Bone marrow (tissue), 2 donors: ENCODE measurements at regions not wholly inside any gene's neighbourhood (a gene's known extent, or its start where the extent isn't known, plus 50 kb on each side); places are given as distances from the start of the nearest gene placed in this dataset.
"Not testable (repeated sequence)": the region's sequence is repeated elsewhere in the genome, so short reads cannot be mapped to it uniquely, and the experiment has no call there.

ENCODE experiments used
- DNase-seq, 2 donors: peaks; one replicate each; lab custom pipeline; 2025; lab: John Stamatoyannopoulos, UW

GRCh38 chrX:65971151-65971550 lies 68.7 kb downstream of the VSIG4 start:
- no peak for DNase-seq

GRCh38 chrX:65967159-65967558 lies 72.7 kb downstream of the VSIG4 start:
- DNase-seq, result not testable (repeated sequence)

- no peak for DNase-seq
Observed at GRCh38 chrX:65961714-65962113, 78.2 kb downstream of the VSIG4 start.

- DNase-seq, result no peak
Observed at GRCh38 chrX:65948103-65948502, 91.8 kb downstream of the VSIG4 start.

- no peak for DNase-seq
Observed at GRCh38 chrX:65941775-65942174, 98.1 kb downstream of the VSIG4 start.

GRCh38 chrX:65933085-65933589 lies 106.7 kb downstream of the VSIG4 start:
- DNase-seq, result no peak

- no peak for DNase-seq
Observed at GRCh38 chrX:65932173-65933084, 107.5 kb downstream of the VSIG4 start.

- DNase-seq, result no peak
Observed at GRCh38 chrX:65928522-65928921, 111.4 kb downstream of the VSIG4 start.

GRCh38 chrX:65927386-65927785 lies 112.5 kb downstream of the VSIG4 start:
- DNase-seq, result not testable (repeated sequence)

GRCh38 chrX:65926095-65927019 lies 113.5 kb downstream of the VSIG4 start:
- DNase-seq, result peak in 1 of 2 donors; percentile 17

- no peak for DNase-seq
Observed at GRCh38 chrX:65925592-65925991, 114.3 kb downstream of the VSIG4 start.

- DNase-seq, result no peak
Observed at GRCh38 chrX:65925005-65925404, 114.9 kb downstream of the VSIG4 start.

- DNase-seq, result no peak
Observed at GRCh38 chrX:65921363-65921762, 118.5 kb downstream of the VSIG4 start.

- DNase-seq, result no peak
Observed at GRCh38 chrX:65920620-65921019, 119.3 kb downstream of the VSIG4 start.

- no peak for DNase-seq
Observed at GRCh38 chrX:65910899-65911298, 129.0 kb downstream of the VSIG4 start.

GRCh38 chrX:65903750-65904149 lies 136.1 kb downstream of the VSIG4 start:
- no peak for DNase-seq

- DNase-seq, result no peak
Observed at GRCh38 chrX:65902011-65902410, 137.9 kb downstream of the VSIG4 start.

GRCh38 chrX:65900850-65901844 lies 138.7 kb downstream of the VSIG4 start:
- DNase-seq, result peak in 1 of 2 donors; percentile 16

- no peak for DNase-seq
Observed at GRCh38 chrX:65894133-65894532, 145.7 kb downstream of the VSIG4 start.

GRCh38 chrX:65891817-65892216 lies 148.1 kb downstream of the VSIG4 start:
- not testable (repeated sequence) for DNase-seq

GRCh38 chrX:65888150-65888549 lies 151.7 kb downstream of the VSIG4 start:
- DNase-seq, result not testable (repeated sequence)
